ENCODE measurements at regions not wholly inside any gene's neighbourhood (a gene's known extent, or its start where the extent isn't known, plus 50 kb on each side); places are given as distances from the start of the nearest gene placed in this dataset.
A peak's percentile ranks its signal among the peaks of the same experiment; 100 is the strongest.
"Not testable (repeated sequence)": the region's sequence is repeated elsewhere in the genome, so short reads cannot be mapped to it uniquely, and the experiment has no call there.

- DNase-seq, result no peak
- H3K9me3 ChIP-seq, result no peaks in the 10 kb centered on the region
- H3K9ac ChIP-seq (ENCODE audit: low read depth in 2 of 2, low read length in 2 of 2), result no peak overlapping the region
- H3K27me3 ChIP-seq, result no peaks in the 10 kb centered on the region
- intact Hi-C loops (cut with DNase I), result no loop called here
- no peak overlapping the region for H3K4me3 ChIP-seq
- TF ChIP-seq CTCF (IDR thresholded peaks at IDR 0.05), result no peak
- H3K36me3 ChIP-seq, result no peaks in the 10 kb centered on the region
- no peaks in the 10 kb centered on the region for H3K4me1 ChIP-seq
- H3K27ac ChIP-seq, result no peak overlapping the region
These were observed 165.5 kb upstream of the ATP2B1 start for GRCh38 chr12:89874146-89874545.

- Histone ChIP-seq H3K4me1 (no peaks in the 10 kb centered on the region), H3K36me3 (no peaks in the 10 kb centered on the region), H3K9ac (ENCODE audit: low read depth in 2 of 2, low read length in 2 of 2) (no peak overlapping the region), H3K9me3 (no peaks in the 10 kb centered on the region), H3K27me3 (no peaks in the 10 kb centered on the region), H3K27ac (no peak overlapping the region), H3K4me3 (no peak overlapping the region)
- intact Hi-C loops (cut with DNase I), result no loop called here
- TF ChIP-seq CTCF (IDR thresholded peaks at IDR 0.05), result no peak
- DNase-seq, result no peak
These were observed 165.1 kb upstream of the ATP2B1 start for GRCh38 chr12:89873745-89874144.

- no peak for DNase-seq
- Histone ChIP-seq H3K4me1 (no peaks in the 10 kb centered on the region), H3K9me3 (no peaks in the 10 kb centered on the region), H3K27me3 (no peaks in the 10 kb centered on the region), H3K27ac (no peak overlapping the region), H3K4me3 (no peak overlapping the region), H3K36me3 (no peaks in the 10 kb centered on the region), H3K9ac (ENCODE audit: low read depth in 2 of 2, low read length in 2 of 2) (no peak overlapping the region)
- intact Hi-C loops (cut with DNase I), result no loop called here
- no peak for TF ChIP-seq CTCF (IDR thresholded peaks at IDR 0.05)
These were observed 164.4 kb upstream of the ATP2B1 start for GRCh38 chr12:89872922-89873630.

DNA sequence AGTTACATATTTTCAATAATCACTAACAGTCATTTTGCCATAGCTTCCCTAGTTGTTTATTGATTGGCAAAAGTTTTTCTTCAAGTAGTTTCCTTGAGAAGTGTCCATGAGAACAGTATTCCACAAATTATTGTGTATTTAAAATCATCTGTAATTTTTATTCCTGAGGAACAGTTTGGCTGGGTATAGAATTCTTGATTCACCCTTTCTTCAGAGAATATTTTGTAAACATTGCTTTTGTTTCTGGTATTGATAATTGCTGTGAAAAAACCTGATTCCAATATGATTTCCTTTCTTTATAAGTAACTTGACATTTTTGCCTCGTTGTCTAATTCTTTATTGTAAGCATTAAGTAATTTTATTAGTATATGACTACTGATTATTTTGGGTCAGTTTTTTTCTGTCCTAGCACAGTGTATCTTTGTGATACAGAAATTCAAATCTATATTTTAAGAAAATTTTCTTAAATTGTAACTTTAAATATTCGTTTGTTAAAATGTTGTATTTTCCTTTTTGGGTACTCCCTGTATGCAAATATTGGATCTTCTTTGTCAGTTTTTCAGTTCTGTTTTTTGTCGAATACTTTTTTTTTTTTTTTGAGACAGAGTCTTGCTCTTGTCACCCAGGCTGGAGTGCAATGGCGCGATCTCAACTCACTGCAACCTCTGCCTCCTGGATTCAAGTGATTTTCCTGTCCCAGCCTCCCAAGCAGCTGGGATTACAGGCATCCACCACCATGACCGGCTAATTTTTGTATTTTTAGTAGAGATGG, 162.0 kb upstream of the ATP2B1 start:
- no peak overlapping the region for H3K4me3 ChIP-seq
- no peak for TF ChIP-seq CTCF (IDR thresholded peaks at IDR 0.05)
- no peaks in the 10 kb centered on the region for H3K4me1 ChIP-seq
- intact Hi-C loops (cut with DNase I), result no loop called here
- H3K27ac ChIP-seq, result no peak overlapping the region
- H3K36me3 ChIP-seq, result no peaks in the 10 kb centered on the region
- no peak for DNase-seq
- H3K27me3 ChIP-seq, result no peaks in the 10 kb centered on the region
- no peaks in the 10 kb centered on the region for H3K9me3 ChIP-seq
- H3K9ac ChIP-seq (ENCODE audit: low read depth in 2 of 2, low read length in 2 of 2), result no peak overlapping the region

GRCh38 chr12:89867611-89868010, 159.0 kb upstream of the ATP2B1 start:
- H3K4me3 ChIP-seq; H3K9me3 ChIP-seq; H3K27ac ChIP-seq; H3K9ac ChIP-seq (ENCODE audit: low read depth in 2 of 2, low read length in 2 of 2); H3K27me3 ChIP-seq; intact Hi-C loops (cut with DNase I); H3K4me1 ChIP-seq; DNase-seq; H3K36me3 ChIP-seq: not testable (repeated sequence)

DNA sequence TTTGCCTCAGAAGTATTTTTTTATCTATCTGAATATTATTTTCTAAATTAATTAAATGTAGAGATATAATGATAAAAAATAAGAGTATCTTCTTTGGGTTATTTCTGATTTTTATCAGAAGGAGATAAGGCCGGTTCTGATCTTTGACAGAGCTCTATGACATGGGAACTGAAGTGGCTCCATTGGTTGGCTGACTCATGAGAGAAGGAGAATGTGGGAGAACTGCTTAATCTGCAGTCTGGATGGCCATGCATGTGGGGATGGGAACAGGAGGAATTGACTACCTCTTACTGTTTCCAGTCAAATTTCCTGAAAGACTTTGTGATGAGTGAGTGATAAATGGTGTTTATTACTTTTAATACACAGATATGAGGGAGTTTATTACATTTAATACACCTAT, 155.8 kb upstream of the ATP2B1 start:
- Histone ChIP-seq H3K9ac (ENCODE audit: low read depth in 2 of 2, low read length in 2 of 2) (no peak overlapping the region), H3K27ac (peak overlapping the region; percentile 50), H3K9me3 (no peaks in the 10 kb centered on the region), H3K27me3 (no peaks in the 10 kb centered on the region), H3K36me3 (no peaks in the 10 kb centered on the region), H3K4me3 (no peak overlapping the region), H3K4me1 (no peaks in the 10 kb centered on the region)
- no peak for DNase-seq
- intact Hi-C loops (cut with DNase I), result no loop called here
- TF ChIP-seq CTCF (IDR thresholded peaks at IDR 0.05), result no peak

Measured in colonic mucosa (tissue), 4 donors.